BLaER1 treated with 17β-estradiol and CSF1 and Interleukin-3, amounts not matched to agents 10 nM and 100 nM (cell line): ENCODE measurements at regions not wholly inside any gene's neighbourhood (a gene's known extent, or its start where the extent isn't known, plus 50 kb on each side); places are given as distances from the start of the nearest gene placed in this dataset.

ENCODE experiments used
- H3K27ac ChIP-seq, 11 experiments: shearing (Covaris generic); formaldehyde crosslinking; 2 replicates each; pipeline ENCODE4 v1.8.1; 2022
- H3K27me3 ChIP-seq, 11 experiments: shearing (Covaris generic); formaldehyde crosslinking; 2 replicates each; pipeline ENCODE4 v1.8.1; 2022
- H3K36me3 ChIP-seq, 11 experiments: shearing (Covaris generic); formaldehyde crosslinking; 2 replicates each; pipeline ENCODE4 v1.8.1; 2022
- H3K4me1 ChIP-seq, 10 experiments: shearing (Covaris generic); formaldehyde crosslinking; 2 replicates each; pipeline ENCODE4 v1.8.1; 2022
- H3K4me2 ChIP-seq, 11 experiments: shearing (Covaris generic); formaldehyde crosslinking; 2 replicates each; pipeline ENCODE4 v1.8.1; 2022
- H3K4me3 ChIP-seq, 10 experiments: shearing (Covaris generic); formaldehyde crosslinking; 2 replicates each; pipeline ENCODE4 v1.8.1; 2022
- H3K9ac ChIP-seq, 11 experiments: shearing (Covaris generic); formaldehyde crosslinking; 2 replicates each; pipeline ENCODE4 v1.8.1; 2022
- H3K9me3 ChIP-seq, 11 experiments: shearing (Covaris generic); formaldehyde crosslinking; replicated peaks in 1 of 11; 2 replicates each; pipeline ENCODE4 v1.8.1; 2022
- H4K20me1 ChIP-seq, 11 experiments: shearing (Covaris generic); formaldehyde crosslinking; 2 replicates each; pipeline ENCODE4 v1.8.1; 2022
- Cebpa-rat ChIP-seq, 11 experiments: shearing (Covaris generic); IDR thresholded peaks; 2 replicates each; pipeline ENCODE4 v1.8.1; 2022

- no peak overlapping the region for H3K4me2 ChIP-seq
- H3K9me3 ChIP-seq = no peaks in the 10 kb centered on the region
- H3K36me3 ChIP-seq = no peaks in the 10 kb centered on the region
- no peak overlapping the region for H3K4me3 ChIP-seq
- TF ChIP-seq Cebpa-rat (IDR thresholded peaks at IDR 0.05) = no peak
- H3K9ac ChIP-seq = no peak overlapping the region
- H3K27ac ChIP-seq = no peak overlapping the region
- H4K20me1 ChIP-seq = no peaks in the 10 kb centered on the region
- H3K4me1 ChIP-seq = no peaks in the 10 kb centered on the region
- H3K27me3 ChIP-seq = no peaks in the 10 kb centered on the region
Observed at GRCh38 chr15:36263666-36264065, 315.8 kb upstream of the CDIN1 start.

DNA sequence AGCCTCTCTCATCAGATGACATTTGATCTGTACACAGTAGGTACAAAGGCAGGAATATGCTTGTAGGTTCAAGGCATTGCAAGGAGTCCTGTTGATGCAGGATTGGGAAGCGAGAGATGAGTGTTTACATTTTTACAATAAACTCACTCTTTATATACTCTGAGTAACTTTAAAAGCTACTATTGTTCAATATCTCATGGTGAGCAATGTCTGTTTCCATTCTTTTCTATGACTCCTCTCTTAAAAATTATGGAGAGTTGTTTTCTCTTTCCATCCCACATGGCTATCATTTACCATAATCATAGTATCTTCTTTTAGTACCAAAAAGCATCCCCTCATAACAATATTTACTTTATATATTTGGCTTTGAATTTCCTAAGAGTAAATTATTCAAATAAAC, 314.0 kb upstream of the CDIN1 start:
- Histone ChIP-seq H3K4me1 (no peaks in the 10 kb centered on the region), H3K27ac (no peak overlapping the region), H3K9me3 (no peaks in the 10 kb centered on the region), H3K27me3 (no peaks in the 10 kb centered on the region), H4K20me1 (no peaks in the 10 kb centered on the region), H3K9ac (no peak overlapping the region), H3K36me3 (no peaks in the 10 kb centered on the region), H3K4me3 (no peak overlapping the region), H3K4me2 (no peak overlapping the region)
- no peak for TF ChIP-seq Cebpa-rat (IDR thresholded peaks at IDR 0.05)

- Histone ChIP-seq H3K27me3 (peaks cover 0 to 4% (median 0%) of the 10 kb centered on the region in 11 experiments; a peak in 1 of 22 replicates), H3K9ac (no peak overlapping the region), H4K20me1 (no peaks in the 10 kb centered on the region), H3K4me3 (no peak overlapping the region), H3K4me2 (no peak overlapping the region), H3K36me3 (no peaks in the 10 kb centered on the region), H3K4me1 (no peaks in the 10 kb centered on the region), H3K27ac (no peak overlapping the region), H3K9me3 (no peaks in the 10 kb centered on the region)
- no peak for TF ChIP-seq Cebpa-rat (IDR thresholded peaks at IDR 0.05)
Observed at GRCh38 chr15:36271048-36271447, 308.4 kb upstream of the CDIN1 start.

DNA sequence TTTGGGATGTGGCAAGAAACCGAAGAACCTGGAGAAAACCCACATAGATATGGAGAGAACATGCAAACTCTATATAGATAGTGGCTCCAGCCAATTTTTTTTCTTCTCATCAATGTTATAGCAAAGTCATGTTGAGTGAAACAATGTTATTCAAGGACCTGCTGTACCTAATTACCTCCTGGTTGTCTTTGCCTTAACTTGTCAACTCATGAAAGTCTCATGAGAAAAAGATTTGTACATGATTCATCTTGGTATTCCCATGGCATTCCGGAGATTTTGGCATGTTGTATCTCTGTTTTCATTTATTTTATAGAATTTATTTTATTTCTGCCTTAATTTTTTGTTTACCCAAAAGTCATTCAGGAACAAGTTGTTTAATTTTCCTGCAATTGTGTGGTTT, 303.8 kb upstream of the CDIN1 start:
- Histone ChIP-seq H3K36me3 (no peaks in the 10 kb centered on the region), H3K27ac (no peak overlapping the region), H3K4me1 (no peaks in the 10 kb centered on the region), H3K9me3 (peaks cover 22 to 30% (median 25%) of the 10 kb centered on the region in 11 experiments), H3K27me3 (peaks cover 0 to 4% (median 0%) of the 10 kb centered on the region in 11 experiments; a peak in 1 of 22 replicates), H3K4me3 (no peak overlapping the region), H3K4me2 (no peak overlapping the region), H3K9ac (no peak overlapping the region), H4K20me1 (no peaks in the 10 kb centered on the region)
- no peak for TF ChIP-seq Cebpa-rat (IDR thresholded peaks at IDR 0.05)

GRCh38 chr15:36278219-36278618, 301.2 kb upstream of the CDIN1 start:
- TF ChIP-seq Cebpa-rat (IDR thresholded peaks at IDR 0.05) = no peak
- Histone ChIP-seq H3K27me3 (no peaks in the 10 kb centered on the region), H4K20me1 (no peaks in the 10 kb centered on the region), H3K4me2 (no peak overlapping the region), H3K4me3 (no peak overlapping the region), H3K36me3 (no peaks in the 10 kb centered on the region), H3K9ac (no peak overlapping the region), H3K9me3 (peaks cover 22 to 30% (median 25%) of the 10 kb centered on the region in 11 experiments), H3K27ac (no peak overlapping the region), H3K4me1 (no peaks in the 10 kb centered on the region)

GRCh38 chr15:36282821-36283220, 296.6 kb upstream of the CDIN1 start:
- no peak overlapping the region for H3K27ac ChIP-seq
- no peaks in the 10 kb centered on the region for H3K4me1 ChIP-seq
- no peaks in the 10 kb centered on the region for H3K27me3 ChIP-seq
- no peak overlapping the region for H3K4me3 ChIP-seq
- no peaks in the 10 kb centered on the region for H3K36me3 ChIP-seq
- no peaks in the 10 kb centered on the region for H4K20me1 ChIP-seq
- peaks cover 13 to 17% (median 16%) of the 10 kb centered on the region in 11 experiments for H3K9me3 ChIP-seq
- no peak overlapping the region for H3K9ac ChIP-seq
- no peak overlapping the region for H3K4me2 ChIP-seq
- TF ChIP-seq Cebpa-rat (IDR thresholded peaks at IDR 0.05) = no peak

DNA sequence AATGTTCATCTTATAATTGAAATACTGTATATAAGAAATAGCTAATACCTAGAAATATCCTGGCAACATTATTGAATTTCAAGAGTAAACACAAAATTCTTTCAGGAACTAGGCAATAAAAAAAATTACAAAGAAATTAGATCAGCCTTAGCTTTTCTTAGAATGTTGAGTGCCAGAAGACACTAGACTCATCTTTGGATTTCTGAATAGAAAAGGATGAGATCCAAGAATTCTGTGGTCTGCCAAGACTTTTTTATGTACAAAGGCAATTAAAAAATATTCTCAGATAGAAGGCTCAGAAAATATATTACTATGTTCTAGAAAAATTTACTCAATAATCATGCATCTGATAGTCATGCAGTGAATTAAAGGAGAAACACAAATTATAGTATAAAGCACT, 294.5 kb upstream of the CDIN1 start:
- H3K27me3 ChIP-seq = no peaks in the 10 kb centered on the region

DNA sequence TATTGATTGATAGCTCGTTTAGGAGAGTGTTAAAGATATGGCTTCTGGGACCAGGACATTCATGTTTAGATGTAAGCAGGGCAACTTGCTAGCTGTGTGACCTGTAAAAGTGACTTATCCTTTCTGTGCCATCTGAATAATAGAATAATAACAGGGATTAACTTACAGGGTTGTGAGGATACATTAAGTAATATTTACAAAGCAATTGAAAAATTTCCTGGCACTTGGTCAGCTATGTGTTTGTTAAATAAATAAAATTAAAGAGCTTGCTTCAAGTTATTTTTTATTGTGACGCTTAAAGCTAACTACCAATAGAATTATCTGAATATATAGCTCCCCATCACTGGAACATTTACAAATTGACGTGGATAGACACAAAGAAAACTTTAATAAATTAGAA, 287.9 kb upstream of the CDIN1 start:
- no peaks in the 10 kb centered on the region for H4K20me1 ChIP-seq
- H3K27me3 ChIP-seq = no peaks in the 10 kb centered on the region
- TF ChIP-seq Cebpa-rat (IDR thresholded peaks at IDR 0.05) = no peak
- H3K36me3 ChIP-seq = no peaks in the 10 kb centered on the region
- no peaks in the 10 kb centered on the region for H3K4me1 ChIP-seq
- H3K4me3 ChIP-seq = no peak overlapping the region
- H3K9ac ChIP-seq = no peak overlapping the region
- no peak overlapping the region for H3K4me2 ChIP-seq
- no peak overlapping the region for H3K27ac ChIP-seq
- H3K9me3 ChIP-seq = no peaks in the 10 kb centered on the region

More for the DNA sequence above, 294.5 kb upstream of the CDIN1 start:
- Histone ChIP-seq H3K4me3 (no peak overlapping the region), H3K36me3 (no peaks in the 10 kb centered on the region), H4K20me1 (no peaks in the 10 kb centered on the region), H3K4me1 (no peaks in the 10 kb centered on the region), H3K9ac (no peak overlapping the region), H3K4me2 (no peak overlapping the region), H3K27ac (no peak overlapping the region), H3K9me3 (no peaks in the 10 kb centered on the region)
- TF ChIP-seq Cebpa-rat (IDR thresholded peaks at IDR 0.05) = no peak

DNA sequence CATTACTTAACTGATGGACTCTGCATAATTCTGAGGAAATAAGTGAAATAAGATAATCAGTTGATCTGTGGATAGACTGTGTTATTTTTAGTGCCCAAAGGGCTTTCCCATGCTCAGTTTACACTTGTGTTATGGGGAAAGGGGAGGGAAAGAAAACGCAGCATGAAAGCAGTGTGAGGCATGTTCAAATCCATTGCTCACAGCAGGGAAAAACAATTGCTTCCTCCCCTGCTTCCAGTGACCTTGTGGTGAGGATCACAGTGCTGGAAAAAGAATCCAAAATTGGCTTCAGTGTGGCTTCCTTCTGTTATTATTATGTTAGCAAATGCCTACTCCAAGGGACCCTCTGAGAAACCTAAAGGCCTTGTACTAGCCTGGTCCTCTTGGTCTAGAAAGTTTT, 285.1 kb upstream of the CDIN1 start:
- Histone ChIP-seq H3K9me3 (no peaks in the 10 kb centered on the region), H3K27me3 (no peaks in the 10 kb centered on the region)
- TF ChIP-seq Cebpa-rat (IDR thresholded peaks at IDR 0.05) = no peak

GRCh38 chr15:36301947-36302346, 277.5 kb upstream of the CDIN1 start:
- H3K27me3 ChIP-seq = no peaks in the 10 kb centered on the region
- no peaks in the 10 kb centered on the region for H3K9me3 ChIP-seq
- H3K4me1 ChIP-seq = no peaks in the 10 kb centered on the region
- H4K20me1 ChIP-seq = no peaks in the 10 kb centered on the region
- no peak for TF ChIP-seq Cebpa-rat (IDR thresholded peaks at IDR 0.05)
- no peak overlapping the region for H3K27ac ChIP-seq
- no peak overlapping the region for H3K4me2 ChIP-seq
- no peak overlapping the region for H3K9ac ChIP-seq
- H3K36me3 ChIP-seq = no peaks in the 10 kb centered on the region
- no peak overlapping the region for H3K4me3 ChIP-seq

More for the DNA sequence above, 285.1 kb upstream of the CDIN1 start:
- Histone ChIP-seq H3K4me3 (no peak overlapping the region), H3K4me2 (no peak overlapping the region), H3K4me1 (no peaks in the 10 kb centered on the region), H3K9ac (no peak overlapping the region), H4K20me1 (no peaks in the 10 kb centered on the region), H3K27ac (no peak overlapping the region), H3K36me3 (no peaks in the 10 kb centered on the region)
